Fibroblast of lung (primary cell): ENCODE measurements at regions not wholly inside any gene's neighbourhood (a gene's known extent, or its start where the extent isn't known, plus 50 kb on each side); places are given as distances from the start of the nearest gene placed in this dataset.

Source experiments
- CTCF ChIP-seq, 2 donors: IDR thresholded peaks in 1 of 2; conservative IDR thresholded peaks in 1 of 2; 1 replicate in 1 of 2; 2 replicates in 1 of 2; pipeline ENCODE4 v1.5.1; 2011 to 2012; ENCODE audit warnings: low read length in 2 of 2, control low read depth in 1 of 2, inconsistent platforms in 1 of 2, low read depth in 1 of 2, mild to moderate bottlenecking in 1 of 2
- EZH2 ChIP-seq: IDR thresholded peaks from 2 replicates; pipeline ENCODE4 v1.5.1; 2012; ENCODE audit warnings: low read length, control low read depth, mild to moderate bottlenecking; ENCODE audit errors: missing control alignments

GRCh38 chr4:147076179-147076578 is 130.5 kb upstream of the TTC29 start:
- TF ChIP-seq CTCF (conservative IDR thresholded peaks at IDR 0.05 in 1 of 2, IDR thresholded peaks at IDR 0.05 in 1 of 2; ENCODE audit: low read depth in 1 of 2, low read length in 2 of 2), result no peak
- no peak for TF ChIP-seq EZH2
